GM23338 (cell line): ENCODE measurements at regions not wholly inside any gene's neighbourhood (a gene's known extent, or its start where the extent isn't known, plus 50 kb on each side); places are given as distances from the start of the nearest gene placed in this dataset.

Experiments used
- ATAC-seq: fragments of 200-7000 bp; cut with Tn5 transposase; 3 replicates; pipeline ENCODE4 v1.9.1; 2020
- DNase-seq: peaks from one replicate; pipeline ENCODE4 v3.0.0-alpha.2; 2015; ENCODE audit warnings: low spot score
- H2AFZ ChIP-seq: fragments of 200-600 bp; sonication (generic); 2 replicates; pipeline ENCODE4 v1.8.0; 2016; ENCODE audit warnings: antibody characterized with exemption, mild to moderate bottlenecking, moderate library complexity
- H3F3A ChIP-seq: fragments of 200-600 bp; sonication (generic); replicated peaks from 2 replicates; pipeline ENCODE4 v1.8.0; 2017; ENCODE audit warnings: antibody characterized with exemption, mixed run types, low read depth
- H3K27ac ChIP-seq: fragments of 200-600 bp; sonication (generic); 2 replicates; pipeline ENCODE4 v1.6.1; 2016; ENCODE audit warnings: low read depth
- H3K27me3 ChIP-seq: fragments of 200-600 bp; sonication (generic); 2 replicates; pipeline ENCODE4 v1.8.0; 2016; ENCODE audit warnings: mild to moderate bottlenecking, mixed run types, moderate library complexity; ENCODE audit not compliant: insufficient read depth
- H3K36me3 ChIP-seq: fragments of 200-600 bp; sonication (generic); 2 replicates; pipeline ENCODE4 v1.8.0; 2016; ENCODE audit warnings: mild to moderate bottlenecking; ENCODE audit not compliant: insufficient read depth
- H3K4me1 ChIP-seq: fragments of 200-600 bp; sonication (generic); 2 replicates; pipeline ENCODE4 v1.8.0; 2016; ENCODE audit warnings: mild to moderate bottlenecking, moderate library complexity; ENCODE audit not compliant: insufficient read depth
- H3K4me2 ChIP-seq: fragments of 200-600 bp; sonication (generic); 2 replicates; pipeline ENCODE4 v1.7.1; 2017; ENCODE audit warnings: mixed run types
- H3K4me3 ChIP-seq: fragments of 200-600 bp; sonication (generic); 2 replicates; pipeline ENCODE4 v1.6.1; 2016; ENCODE audit warnings: mixed run types
- H3K79me2 ChIP-seq: fragments of 200-600 bp; sonication (generic); replicated peaks from 2 replicates; pipeline ENCODE4 v1.8.0; 2017; ENCODE audit warnings: mild to moderate bottlenecking; ENCODE audit not compliant: insufficient read depth
- H3K9me2 ChIP-seq: fragments of 200-600 bp; sonication (generic); 2 replicates; pipeline ENCODE4 v1.8.0; 2017; ENCODE audit not compliant: insufficient read depth
- H4K20me1 ChIP-seq: fragments of 200-600 bp; sonication (generic); replicated peaks from 2 replicates; pipeline ENCODE4 v1.8.0; 2017; ENCODE audit warnings: mild to moderate bottlenecking; ENCODE audit not compliant: insufficient read depth
- H3K27ac Mint-ChIP-seq: 2 replicates; pipeline ENCODE4 v1.8.0; 2020; ENCODE audit warnings: inconsistent platforms, mild to moderate bottlenecking, moderate library complexity, mixed read lengths
- H3K27me3 Mint-ChIP-seq: 3 replicates; pipeline ENCODE4 v1.8.0; 2022; ENCODE audit warnings: low read depth, mild to moderate bottlenecking, moderate library complexity, mixed read lengths, inconsistent platforms; ENCODE audit not compliant: insufficient read depth, poor library complexity
- H3K36me3 Mint-ChIP-seq: 3 replicates; pipeline ENCODE4 v1.8.0; 2021; ENCODE audit warnings: low read depth, mild to moderate bottlenecking, inconsistent platforms, moderate library complexity, mixed read lengths
- H3K4me1 Mint-ChIP-seq: 3 replicates; pipeline ENCODE4 v1.8.0; 2020; ENCODE audit warnings: mild to moderate bottlenecking, inconsistent platforms, mixed read lengths
- H3K4me3 Mint-ChIP-seq: 3 replicates; pipeline ENCODE4 v1.8.0; 2021; ENCODE audit warnings: moderate library complexity, mild to moderate bottlenecking, inconsistent platforms, mixed read lengths
- H3K9me3 Mint-ChIP-seq: 3 replicates; pipeline ENCODE4 v1.8.0; 2020; ENCODE audit warnings: moderate library complexity, mild to moderate bottlenecking, inconsistent platforms, mixed read lengths
- CREB1 ChIP-seq: fragments of 250-450 bp; sonication (Bioruptor Pico); IDR thresholded peaks from 2 replicates; pipeline ENCODE4 v1.5.0; 2020; ENCODE audit warnings: low read depth, mild to moderate bottlenecking, moderate library complexity
- CTCF ChIP-seq, 2 experiments: fragments of 200-600 bp in 1 of 2; sonication (generic) in 1 of 2; conservative IDR thresholded peaks; 2 replicates each; pipeline versions ENCODE4 v1.5.1 to v1.6.1; 2016 to 2017; ENCODE audit warnings: antibody characterized with exemption in 2 of 2, low read depth in 2 of 2, mild to moderate bottlenecking in 2 of 2, moderate library complexity in 1 of 2
- EZH2 ChIP-seq: fragments of 200-600 bp; sonication (generic); IDR thresholded peaks from one replicate; pipeline ENCODE4 v1.8.0; 2017; ENCODE audit warnings: antibody characterized with exemption, mild to moderate bottlenecking, low read depth; ENCODE audit not compliant: unreplicated experiment
- EZH2phosphoT487 ChIP-seq: fragments of 200-600 bp; sonication (generic); IDR thresholded peaks from one replicate; pipeline ENCODE4 v1.8.1; 2018; ENCODE audit warnings: antibody characterized with exemption; ENCODE audit not compliant: unreplicated experiment
- JUNB ChIP-seq: IDR thresholded peaks from one replicate; pipeline ENCODE4 v1.6.1; 2016; ENCODE audit warnings: antibody characterized with exemption; ENCODE audit not compliant: unreplicated experiment
- NANOG ChIP-seq: IDR thresholded peaks from 2 replicates; pipeline ENCODE4 v1.6.1; 2016; ENCODE audit warnings: antibody characterized with exemption, borderline replicate concordance
- POLR2AphosphoS5 ChIP-seq: IDR thresholded peaks from 2 replicates; pipeline ENCODE4 v1.6.1; 2016; ENCODE audit warnings: antibody characterized with exemption, low read depth
- REST ChIP-seq: IDR thresholded peaks from one replicate; pipeline ENCODE4 v1.6.1; 2018; ENCODE audit warnings: antibody characterized with exemption; ENCODE audit not compliant: unreplicated experiment
- STAT1 ChIP-seq: IDR thresholded peaks from one replicate; pipeline ENCODE4 v1.6.1; 2016; ENCODE audit warnings: antibody characterized with exemption; ENCODE audit not compliant: unreplicated experiment
- ZNF114 ChIP-seq: fragments of 250-450 bp; sonication (Bioruptor Pico); IDR thresholded peaks from 2 replicates; pipeline ENCODE4 v1.5.0; 2020; ENCODE audit warnings: mild to moderate bottlenecking, moderate library complexity
- ZNF331 ChIP-seq: fragments of 250-450 bp; sonication (Bioruptor Pico); IDR thresholded peaks from 2 replicates; pipeline ENCODE4 v1.5.0; 2020; ENCODE audit warnings: low read depth, mild to moderate bottlenecking, moderate library complexity
- ZNF462 ChIP-seq: fragments of 250-450 bp; sonication (Bioruptor Pico); IDR thresholded peaks from 2 replicates; pipeline ENCODE4 v1.5.0; 2020; ENCODE audit warnings: mild to moderate bottlenecking, moderate library complexity
- TF ChIP-seq, protein P1 (sequence below): IDR thresholded peaks from 2 replicates; pipeline ENCODE4 v1.6.1; 2016; ENCODE audit warnings: antibody characterized with exemption

- H3K27me3 Mint-ChIP-seq: no peaks in the 10 kb centered on the region
- H3K36me3 Mint-ChIP-seq: no peaks in the 10 kb centered on the region
- Histone ChIP-seq H3K27me3 (no peaks in the 10 kb centered on the region), H2AFZ (no peak overlapping the region), H3K36me3 (no peaks in the 10 kb centered on the region), H3K4me2 (no peak overlapping the region), H3F3A (no peaks in the 10 kb centered on the region), H3K27ac (no peak overlapping the region), H3K79me2 (no peaks in the 10 kb centered on the region), H3K9me2 (no peaks in the 10 kb centered on the region), H3K4me1 (no peaks in the 10 kb centered on the region), H4K20me1 (no peaks in the 10 kb centered on the region), H3K4me3 (no peak overlapping the region)
- no peak overlapping the region for H3K27ac Mint-ChIP-seq
- no peaks in the 10 kb centered on the region for H3K9me3 Mint-ChIP-seq
- peaks cover 5% of the 10 kb centered on the region; the same call in 2 of the 3 replicates for H3K4me1 Mint-ChIP-seq
- no peak for TF ChIP-seq CTCF (conservative IDR thresholded peaks at IDR 0.05; ENCODE audit: low read depth in 2 of 2)
- TF ChIP-seq JUNB: no peak
- no peak for TF ChIP-seq EZH2phosphoT487
- TF ChIP-seq ZNF462 (CRISPR knock-in tag): no peak
- TF ChIP-seq, protein P1, sequence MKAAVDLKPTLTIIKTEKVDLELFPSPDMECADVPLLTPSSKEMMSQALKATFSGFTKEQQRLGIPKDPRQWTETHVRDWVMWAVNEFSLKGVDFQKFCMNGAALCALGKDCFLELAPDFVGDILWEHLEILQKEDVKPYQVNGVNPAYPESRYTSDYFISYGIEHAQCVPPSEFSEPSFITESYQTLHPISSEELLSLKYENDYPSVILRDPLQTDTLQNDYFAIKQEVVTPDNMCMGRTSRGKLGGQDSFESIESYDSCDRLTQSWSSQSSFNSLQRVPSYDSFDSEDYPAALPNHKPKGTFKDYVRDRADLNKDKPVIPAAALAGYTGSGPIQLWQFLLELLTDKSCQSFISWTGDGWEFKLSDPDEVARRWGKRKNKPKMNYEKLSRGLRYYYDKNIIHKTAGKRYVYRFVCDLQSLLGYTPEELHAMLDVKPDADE: no peak
- no peak for TF ChIP-seq ZNF331
- no peak for TF ChIP-seq STAT1
- TF ChIP-seq ZNF114 (CRISPR knock-in tag): no peak
- no peak for TF ChIP-seq POLR2AphosphoS5
- no peak for TF ChIP-seq CREB1 (CRISPR knock-in tag)
- no peak for TF ChIP-seq EZH2
- TF ChIP-seq NANOG: no peak
- TF ChIP-seq REST: no peak
- ATAC-seq (no peak), DNase-seq (no peak)
- H3K4me3 Mint-ChIP-seq: no peak overlapping the region
Measured at GRCh38 chrX:123072686-123073385, 111.2 kb upstream of the GRIA3 start.
